ES-I3 (cell line): ENCODE measurements at regions not wholly inside any gene's neighbourhood (a gene's known extent, or its start where the extent isn't known, plus 50 kb on each side); places are given as distances from the start of the nearest gene placed in this dataset.

Experiments
- H3K36me3 ChIP-seq: 2 replicates; pipeline ENCODE4 v1.6.1; 2013; ENCODE audit warnings: mild to moderate bottlenecking, low read length, control low read depth, moderate library complexity; ENCODE audit not compliant: insufficient read depth
- H3K4me1 ChIP-seq: 2 replicates; pipeline ENCODE4 v1.6.1; 2013; ENCODE audit warnings: mild to moderate bottlenecking, control low read depth, low read length; ENCODE audit not compliant: insufficient read depth
- H3K9ac ChIP-seq: 2 replicates; pipeline ENCODE4 v1.6.1; 2013; ENCODE audit warnings: low read depth, mild to moderate bottlenecking, low read length, moderate library complexity
- H3K9me3 ChIP-seq: 2 replicates; pipeline ENCODE4 v1.6.1; 2013; ENCODE audit warnings: mild to moderate bottlenecking, low read length, moderate library complexity; ENCODE audit not compliant: control insufficient read depth, insufficient read depth

DNA sequence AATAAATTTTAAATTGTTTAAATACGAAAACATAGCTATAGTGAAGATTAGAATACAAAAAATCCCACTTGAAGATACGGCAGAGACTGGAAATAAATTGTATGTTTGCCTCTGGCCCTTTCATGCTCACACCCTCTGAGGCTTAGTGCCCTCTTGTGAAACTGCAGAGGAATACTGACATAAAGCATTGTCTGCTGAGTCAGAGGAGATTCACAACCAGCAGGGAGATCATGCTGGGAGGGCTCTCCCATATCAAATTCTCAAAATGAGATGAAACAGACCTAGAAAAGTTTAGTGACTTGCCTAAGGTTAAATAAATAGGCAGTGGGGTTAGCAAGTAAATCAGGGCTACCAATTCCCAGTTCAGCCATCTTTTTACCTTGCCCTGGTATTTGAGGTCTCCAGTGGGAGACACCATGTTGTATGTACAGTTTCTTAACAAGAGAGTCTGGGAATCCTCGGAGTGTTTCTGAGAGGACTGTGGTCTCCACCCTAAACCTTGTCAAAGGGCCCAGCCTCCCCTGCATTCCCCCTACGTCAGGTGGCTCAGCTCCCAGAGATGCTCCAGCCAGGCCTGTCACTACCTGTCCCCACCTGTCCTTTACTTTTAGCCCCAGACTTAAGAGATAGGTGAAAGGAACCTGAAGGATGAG, 581.4 kb upstream of the DIPK2B start:
- H3K9ac ChIP-seq = no peak overlapping the region
- peaks cover 5% of the 10 kb centered on the region; the same call in 1 of the 2 replicates for H3K36me3 ChIP-seq
- H3K4me1 ChIP-seq = peaks cover 26% of the 10 kb centered on the region
- no peaks in the 10 kb centered on the region for H3K9me3 ChIP-seq

DNA sequence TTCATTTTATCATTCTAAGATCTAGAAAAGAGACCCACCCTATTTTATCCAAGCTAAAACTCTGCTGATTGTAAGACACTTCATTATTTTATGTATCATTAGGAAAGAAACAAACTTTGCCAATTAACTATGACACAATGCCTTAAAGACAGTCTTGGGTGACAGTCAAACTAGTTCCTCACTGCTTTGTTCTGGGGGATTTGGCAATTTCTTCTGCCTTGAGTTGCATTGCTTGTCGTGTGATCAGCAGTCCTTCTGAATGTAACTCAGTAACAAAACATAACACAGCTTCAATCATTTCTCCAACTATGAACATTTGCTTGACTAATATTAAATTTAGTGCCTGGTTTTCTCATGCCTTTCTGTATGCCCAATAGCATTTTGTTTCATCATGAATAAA, 577.9 kb upstream of the DIPK2B start:
- H3K36me3 ChIP-seq = peaks cover 7% of the 10 kb centered on the region
- H3K9me3 ChIP-seq = no peaks in the 10 kb centered on the region
- peaks cover 50% of the 10 kb centered on the region for H3K4me1 ChIP-seq
- H3K9ac ChIP-seq = no peak overlapping the region

DNA sequence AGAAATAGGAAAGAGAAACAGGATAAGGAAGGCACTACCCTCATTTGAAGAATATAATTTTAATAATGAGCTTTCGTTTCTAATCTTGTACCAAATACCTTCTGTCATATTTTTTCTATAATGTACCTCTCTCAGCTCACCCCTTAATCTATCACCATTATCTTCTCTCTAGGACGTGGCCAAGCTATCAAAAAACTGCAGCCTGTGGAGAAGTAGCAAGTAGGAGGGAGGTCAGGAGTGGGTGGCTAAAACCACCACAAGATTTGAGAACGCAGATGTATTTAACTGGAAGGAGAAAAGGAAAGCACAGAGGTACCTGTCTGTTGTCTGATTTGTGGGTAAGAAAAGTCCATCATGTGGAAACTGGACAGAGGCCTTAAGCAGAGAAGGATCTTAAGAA, 576.7 kb upstream of the DIPK2B start:
- H3K36me3 ChIP-seq = peaks cover 12% of the 10 kb centered on the region
- H3K9me3 ChIP-seq = no peaks in the 10 kb centered on the region
- H3K9ac ChIP-seq = no peak overlapping the region
- peaks cover 62% of the 10 kb centered on the region for H3K4me1 ChIP-seq

DNA sequence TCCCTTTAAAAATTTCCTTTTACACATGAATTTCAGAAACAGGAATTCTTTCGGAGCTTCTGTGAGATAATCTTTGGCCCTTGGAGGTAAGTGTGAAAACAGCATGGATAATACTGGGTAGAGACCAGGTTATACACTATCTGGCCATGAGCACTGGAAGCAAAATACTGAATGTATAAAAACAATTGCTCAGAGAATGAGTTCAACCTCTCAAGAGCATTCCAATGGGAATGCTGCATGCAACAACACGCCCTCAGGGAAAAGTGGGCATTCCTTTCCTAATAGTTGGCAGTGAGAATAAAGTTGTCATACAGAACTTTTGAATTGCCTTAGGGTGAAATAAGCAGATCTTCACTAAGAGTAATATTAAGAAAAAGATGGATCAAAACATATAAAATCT, 574.8 kb upstream of the DIPK2B start:
- H3K4me1 ChIP-seq = peaks cover 68% of the 10 kb centered on the region

DNA sequence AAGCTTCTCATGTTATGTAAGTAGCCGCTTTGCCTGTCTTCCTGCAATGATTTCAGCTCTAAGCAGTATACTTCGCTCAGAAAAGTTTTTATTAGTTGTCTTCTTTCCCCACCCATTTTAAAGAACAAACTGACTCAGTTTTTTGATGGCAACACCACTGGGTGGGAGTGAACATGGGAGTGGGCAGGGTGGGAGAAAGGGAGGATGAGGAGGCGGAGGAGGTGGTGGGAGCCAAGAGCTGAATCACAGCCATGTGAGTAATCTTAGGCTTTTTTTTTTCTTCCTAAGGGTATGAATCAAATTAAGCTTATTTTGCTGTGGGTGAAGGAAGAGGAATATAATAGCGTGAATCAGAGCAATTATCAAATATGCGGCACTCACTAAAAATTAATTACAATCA, 574.3 kb upstream of the DIPK2B start:
- Histone ChIP-seq H3K9ac (no peak overlapping the region), H3K9me3 (no peaks in the 10 kb centered on the region), H3K4me1 (peaks cover 71% of the 10 kb centered on the region), H3K36me3 (peaks cover 11% of the 10 kb centered on the region)

More for the DNA sequence above, 574.8 kb upstream of the DIPK2B start:
- Histone ChIP-seq H3K9ac (no peak overlapping the region), H3K9me3 (no peaks in the 10 kb centered on the region), H3K36me3 (peaks cover 12% of the 10 kb centered on the region)

DNA sequence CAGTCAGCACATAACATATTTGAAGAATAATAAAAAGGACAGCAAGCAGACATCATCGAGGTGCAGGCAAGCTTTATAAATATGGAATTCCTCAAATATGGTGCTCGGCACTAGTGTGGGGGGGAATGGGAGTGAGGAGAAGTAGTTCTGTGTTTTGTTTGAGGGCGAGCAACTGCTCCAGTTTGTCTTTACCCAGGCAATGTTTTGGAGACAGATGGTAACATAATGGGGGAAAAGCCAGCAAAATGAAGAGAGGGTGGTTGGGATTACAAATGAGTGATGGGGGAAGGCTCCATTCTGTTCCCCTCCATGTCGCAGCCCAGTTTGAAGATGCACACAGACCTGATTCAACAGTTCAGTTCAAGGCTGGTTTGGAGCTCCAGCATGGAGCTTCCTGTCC, 572.9 kb upstream of the DIPK2B start:
- Histone ChIP-seq H3K4me1 (peaks cover 67% of the 10 kb centered on the region), H3K9me3 (no peaks in the 10 kb centered on the region), H3K9ac (no peak overlapping the region), H3K36me3 (peaks cover 7% of the 10 kb centered on the region; the same call in 1 of the 2 replicates)

DNA sequence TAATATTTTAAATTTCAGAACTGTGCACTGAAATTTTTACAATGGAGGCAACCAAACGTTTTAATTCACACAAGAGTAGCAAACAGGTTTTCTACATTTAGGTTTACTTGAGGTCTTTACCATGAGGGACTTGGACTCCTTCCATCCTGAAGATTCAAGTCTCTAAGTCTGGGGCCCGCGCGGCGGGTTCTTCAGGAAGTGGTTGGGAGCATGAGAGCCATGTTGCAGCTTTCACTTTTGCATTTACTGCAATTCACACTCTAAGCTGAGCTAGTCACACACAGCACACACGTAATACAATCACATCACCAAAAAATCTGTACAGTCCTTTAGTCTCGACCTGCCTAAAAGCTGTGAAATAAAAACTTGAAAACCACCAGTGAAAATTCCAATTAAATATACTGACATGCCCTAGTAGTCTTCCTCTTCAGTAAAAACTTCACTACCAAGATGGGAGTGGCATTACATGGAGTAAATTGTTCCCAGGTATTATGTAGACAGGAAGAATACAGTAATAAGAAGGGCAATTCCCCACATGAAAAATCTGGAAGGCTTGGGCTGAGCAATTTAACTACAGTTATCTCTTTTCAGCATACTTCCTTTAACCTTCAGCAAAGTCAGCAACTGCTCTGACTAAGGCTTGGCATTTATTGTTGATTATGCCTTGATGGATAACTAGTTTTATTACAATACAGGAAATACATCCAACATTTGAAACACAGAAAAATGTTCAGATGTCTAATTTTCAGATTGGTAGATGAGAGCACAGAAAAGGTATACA, 571.1 kb upstream of the DIPK2B start:
- H3K9ac ChIP-seq = peak overlapping the region; percentile 0; the same call in 1 of the 2 replicates

DNA sequence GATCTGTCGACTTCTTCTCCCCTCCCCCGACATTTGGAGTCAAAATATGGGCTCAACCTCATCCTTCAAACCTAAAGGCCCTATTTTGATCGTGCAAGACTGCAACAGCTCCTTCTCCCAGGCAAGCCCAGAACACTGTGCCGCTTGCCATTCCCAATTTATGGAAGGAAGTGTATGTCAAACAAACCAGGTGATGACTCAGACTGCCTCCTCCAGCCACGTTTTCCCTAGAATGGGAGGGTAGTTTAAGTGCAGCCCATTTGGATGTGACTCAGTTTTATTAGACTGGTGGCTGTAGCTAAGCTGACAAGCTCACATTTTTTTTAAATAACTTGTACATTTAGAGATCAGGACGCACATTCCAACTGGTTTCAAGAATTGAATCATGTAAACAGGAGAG, 570.4 kb upstream of the DIPK2B start:
- Histone ChIP-seq H3K36me3 (peaks cover 7% of the 10 kb centered on the region; the same call in 1 of the 2 replicates), H3K4me1 (peaks cover 56% of the 10 kb centered on the region), H3K9me3 (no peaks in the 10 kb centered on the region), H3K9ac (peak overlapping the region; percentile 0; the same call in 1 of the 2 replicates)

More for the DNA sequence above, 571.1 kb upstream of the DIPK2B start:
- Histone ChIP-seq H3K9me3 (no peaks in the 10 kb centered on the region), H3K36me3 (peaks cover 7% of the 10 kb centered on the region; the same call in 1 of the 2 replicates), H3K4me1 (peaks cover 61% of the 10 kb centered on the region)

DNA sequence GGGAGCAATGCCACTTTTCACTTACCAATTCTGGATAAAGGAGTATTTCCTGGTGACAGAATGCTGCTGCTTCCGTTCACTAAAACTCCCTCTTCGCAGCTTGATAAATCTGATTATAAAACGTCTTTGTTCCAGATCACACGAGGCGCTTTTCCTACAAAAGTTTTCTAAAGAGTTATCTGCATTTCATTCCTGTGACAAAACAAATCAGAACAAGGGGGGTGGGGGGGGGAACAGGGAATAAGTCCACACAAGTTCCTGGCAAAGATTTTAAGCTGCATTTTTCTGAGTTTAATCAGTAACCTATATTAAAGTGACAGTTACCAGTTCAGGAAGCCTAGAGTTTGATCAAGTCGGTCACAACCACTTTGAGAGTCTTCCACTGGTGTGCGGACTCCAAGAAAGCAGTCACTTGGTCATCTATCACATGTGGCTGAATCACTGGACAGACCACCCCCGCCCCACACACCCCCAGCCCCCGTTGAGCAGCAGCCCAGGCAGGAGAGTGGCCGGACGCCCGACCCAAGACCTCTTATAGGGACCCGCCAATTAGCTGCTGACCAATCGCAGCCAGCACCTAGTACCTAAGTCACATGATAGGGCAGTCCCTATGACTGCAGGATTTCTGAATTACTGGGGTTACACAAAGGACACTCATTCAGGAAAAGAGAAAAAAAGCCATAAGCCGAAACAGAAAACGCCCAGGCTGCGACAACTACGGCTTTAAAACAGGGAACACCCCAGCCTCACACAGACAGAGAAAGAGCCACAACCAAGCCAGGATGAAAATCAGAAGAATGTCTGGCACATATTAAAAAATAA, 569.3 kb upstream of the DIPK2B start:
- Histone ChIP-seq H3K9ac (peak overlapping the region; percentile 38; the same call in 1 of the 2 replicates), H3K4me1 (peaks cover 45% of the 10 kb centered on the region), H3K36me3 (peaks cover 7% of the 10 kb centered on the region; the same call in 1 of the 2 replicates), H3K9me3 (no peaks in the 10 kb centered on the region)

DNA sequence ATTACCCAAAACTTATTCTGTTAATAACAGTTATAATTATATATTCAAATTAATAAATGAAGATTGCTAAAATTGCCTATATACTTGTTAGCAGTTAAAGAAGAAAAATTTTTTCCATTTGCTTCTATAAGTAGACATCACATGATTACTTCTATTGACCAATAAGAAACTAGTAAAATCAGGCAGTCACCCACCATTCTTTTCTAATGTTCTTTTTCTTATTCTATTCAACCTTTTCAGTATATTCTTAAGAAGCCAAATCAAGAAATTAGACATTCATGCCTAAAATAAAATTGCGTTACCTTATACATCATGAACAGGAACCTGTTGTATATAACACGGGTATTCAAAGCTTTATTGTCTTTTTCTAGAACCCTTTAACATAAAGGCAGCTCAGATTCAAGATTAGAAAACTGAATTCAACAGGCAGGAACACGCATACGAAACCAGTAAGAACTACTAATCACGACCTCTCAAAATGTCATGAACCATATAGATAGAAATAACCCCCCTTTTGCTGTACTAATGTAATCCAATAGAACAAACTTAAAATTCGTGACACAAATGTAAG, 568.1 kb upstream of the DIPK2B start:
- Histone ChIP-seq H3K36me3 (peaks cover 6% of the 10 kb centered on the region; the same call in 1 of the 2 replicates), H3K9ac (peak overlapping the region; percentile 38; the same call in 1 of the 2 replicates), H3K4me1 (peaks cover 37% of the 10 kb centered on the region), H3K9me3 (no peaks in the 10 kb centered on the region)

DNA sequence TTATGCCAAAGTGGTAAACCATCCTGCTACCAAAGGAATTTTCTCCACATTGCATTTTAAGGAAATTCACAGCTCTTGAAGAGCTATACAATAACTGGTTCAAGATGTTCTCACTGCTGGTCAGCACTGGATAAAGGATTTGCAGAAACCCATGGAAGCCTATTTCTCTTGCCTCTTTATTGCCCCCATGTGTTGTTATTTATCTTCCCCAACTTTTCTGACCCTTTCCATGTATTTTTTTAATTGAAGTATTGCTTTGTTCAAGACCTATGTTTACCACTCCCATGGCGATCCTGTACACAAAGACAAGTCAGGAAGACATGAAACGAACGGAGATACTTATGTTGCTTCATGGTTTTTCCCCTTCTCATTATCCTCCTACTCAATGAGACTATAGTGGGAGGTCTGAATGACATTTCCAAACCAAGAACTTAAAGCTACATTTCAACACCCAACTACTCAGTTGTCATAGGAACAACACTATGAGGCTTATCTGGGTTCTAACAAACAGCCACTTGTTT, 566.4 kb upstream of the DIPK2B start:
- peaks cover 22% of the 10 kb centered on the region for H3K4me1 ChIP-seq
- no peaks in the 10 kb centered on the region for H3K9me3 ChIP-seq
- no peak overlapping the region; the same call in 1 of the 2 replicates for H3K9ac ChIP-seq
- H3K36me3 ChIP-seq = no peaks in the 10 kb centered on the region

DNA sequence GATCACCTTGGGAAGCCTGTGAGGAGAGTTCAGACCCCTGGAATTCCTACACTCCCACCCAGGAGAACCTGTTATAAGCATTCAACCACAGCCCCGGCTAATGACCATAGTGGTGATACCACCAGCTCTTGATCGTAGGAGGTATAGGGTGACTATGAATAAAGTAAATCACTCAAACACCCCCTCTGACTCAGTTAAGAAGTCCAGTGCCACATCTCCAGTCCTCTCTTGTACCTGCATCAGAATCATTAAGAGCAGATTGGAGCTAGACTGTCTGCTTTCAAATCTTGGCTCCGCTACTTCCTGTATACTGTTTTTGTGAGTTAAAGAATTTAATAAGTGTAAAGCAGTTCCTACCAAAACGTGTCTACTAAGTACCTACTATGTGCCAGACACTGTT, 565.1 kb upstream of the DIPK2B start:
- H3K4me1 ChIP-seq = peaks cover 10% of the 10 kb centered on the region

DNA sequence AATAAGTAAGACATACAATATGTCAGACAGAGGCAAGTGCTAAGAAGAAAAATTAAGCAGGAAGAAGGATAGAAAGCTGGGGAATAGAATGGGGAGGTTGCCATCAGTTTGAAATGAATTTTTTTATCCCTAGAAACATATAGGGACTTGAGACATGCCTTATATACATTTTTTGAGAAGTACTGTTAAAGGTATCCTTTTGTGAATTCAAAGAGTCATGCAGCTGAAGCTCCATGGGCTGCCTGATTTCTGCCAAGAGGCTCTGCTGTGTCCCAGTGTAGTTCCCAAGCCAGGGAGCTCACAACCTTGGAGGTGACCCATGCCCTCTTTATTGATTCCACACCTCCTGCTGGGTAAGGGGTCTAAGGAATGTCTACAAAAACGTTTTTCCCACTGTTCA, 564.6 kb upstream of the DIPK2B start:
- no peak overlapping the region for H3K9ac ChIP-seq
- H3K9me3 ChIP-seq = no peaks in the 10 kb centered on the region
- peaks cover 5% of the 10 kb centered on the region for H3K4me1 ChIP-seq
- H3K36me3 ChIP-seq = 0 out of 2 replicates have a peak, but pooled peaks cover 2% of the 10 kb centered on the region

More for the DNA sequence above, 565.1 kb upstream of the DIPK2B start:
- 0 out of 2 replicates have a peak, but pooled peaks cover 2% of the 10 kb centered on the region for H3K36me3 ChIP-seq
- no peak overlapping the region for H3K9ac ChIP-seq
- no peaks in the 10 kb centered on the region for H3K9me3 ChIP-seq
